Germinal center (tissue), 1 donor: ENCODE measurements at regions not wholly inside any gene's neighbourhood (a gene's known extent, or its start where the extent isn't known, plus 50 kb on each side); places are given as distances from the start of the nearest gene placed in this dataset.
"Not testable (repeated sequence)": the region's sequence is repeated elsewhere in the genome, so short reads cannot be mapped to it uniquely, and the experiment has no call there.

Experiments
- DNase-seq: peaks from one replicate; pipeline ENCODE4 v3.0.0; 2012; ENCODE audit warnings: mixed read lengths, low spot score

DNA sequence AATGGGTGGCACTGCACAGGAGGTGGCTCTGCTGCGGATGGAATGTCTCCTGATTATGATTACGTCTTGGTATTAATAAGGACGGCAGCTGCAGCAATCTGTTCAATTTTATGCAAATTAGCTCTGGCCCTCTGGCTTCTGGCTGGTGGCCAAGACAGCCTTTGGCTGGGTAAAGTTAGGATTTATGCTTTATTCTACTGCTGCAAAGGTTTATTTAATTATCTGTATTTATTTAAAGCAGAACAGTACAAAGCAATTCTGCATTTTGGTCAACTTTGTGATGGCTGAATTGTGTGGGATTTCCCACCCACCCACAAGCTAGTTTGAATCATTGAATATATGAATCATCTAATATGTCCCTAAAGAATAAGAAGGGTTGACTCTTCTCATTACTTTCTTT is 745.6 kb upstream of the FAM241A start:
- DNase-seq = no peak

DNA sequence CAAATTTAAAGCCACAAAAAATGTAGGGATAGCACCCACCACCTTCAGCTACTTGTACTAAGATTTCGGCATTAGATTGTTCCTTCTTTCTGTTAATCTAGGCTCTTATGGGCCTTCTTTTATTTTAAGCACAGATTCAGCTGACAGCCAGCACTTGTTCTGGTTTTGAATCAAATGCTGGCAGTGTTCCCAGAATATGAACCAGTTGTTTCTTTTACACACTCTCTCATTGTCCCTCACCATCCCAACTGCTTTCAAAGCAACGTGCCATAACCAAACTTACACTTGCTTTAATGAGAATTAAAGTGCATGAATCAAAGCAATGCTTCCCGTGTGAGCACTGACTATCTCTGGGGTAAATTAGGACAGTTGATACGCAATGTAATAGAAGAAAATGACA is 744.5 kb upstream of the FAM241A start:
- DNase-seq = no peak

DNA sequence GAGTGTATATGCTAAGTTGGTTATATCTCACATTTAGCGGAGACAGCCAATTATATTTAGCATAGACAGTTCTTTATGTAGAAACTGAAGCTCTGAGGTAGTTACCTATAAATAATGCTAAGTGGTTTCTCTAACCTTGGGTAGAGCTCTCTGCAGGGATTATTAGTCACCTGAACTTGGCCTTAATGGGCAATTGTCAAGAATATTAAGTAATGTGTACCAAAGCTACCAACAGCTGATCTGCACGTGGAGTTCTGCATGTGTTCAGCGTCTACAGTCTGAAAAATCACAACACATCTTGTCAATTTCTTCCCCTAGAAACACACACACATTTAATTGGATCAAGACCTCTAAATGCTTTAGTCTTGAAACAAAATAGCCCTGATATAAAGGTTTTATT is 740.6 kb upstream of the FAM241A start:
- no peak for DNase-seq

DNA sequence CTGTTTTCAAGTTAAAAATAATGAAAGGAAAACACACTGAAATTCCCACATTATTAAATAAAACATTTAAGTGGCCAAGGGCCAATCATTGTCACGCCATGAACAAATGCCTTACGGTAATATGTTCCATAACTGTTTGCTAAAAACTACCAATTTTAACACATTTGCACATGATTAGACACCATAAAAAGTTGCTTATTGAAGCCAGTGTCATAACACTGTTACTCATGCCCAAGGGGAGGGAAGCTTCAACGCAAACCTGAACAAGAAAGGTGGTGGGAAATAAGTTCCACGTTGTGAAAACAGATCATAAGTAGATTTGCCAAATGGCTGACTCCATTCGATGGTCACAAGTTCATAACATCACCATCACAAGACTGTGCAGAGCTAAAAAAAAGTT is 739.3 kb upstream of the FAM241A start:
- DNase-seq = no peak

GRCh38 chr4:111410571-111410970 is 734.7 kb upstream of the FAM241A start:
- DNase-seq = no peak

DNA sequence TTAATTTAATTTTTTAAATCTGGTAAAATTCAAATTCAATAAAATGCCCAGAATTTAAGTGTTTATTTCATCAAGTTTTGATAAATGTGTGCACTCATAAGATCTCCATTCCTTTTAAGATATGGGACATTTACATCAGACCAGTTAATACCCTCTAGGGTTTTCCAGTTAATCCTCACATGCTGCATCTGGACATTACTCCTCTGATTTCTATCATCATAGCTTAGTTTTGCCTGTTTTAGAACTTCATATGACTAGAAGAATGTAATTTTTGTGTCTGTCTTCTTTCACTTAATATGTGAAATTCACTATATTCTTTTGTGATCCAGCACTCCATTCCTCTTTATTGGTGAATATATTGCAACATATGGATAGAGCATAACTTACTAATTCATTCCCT is 727.7 kb upstream of the FAM241A start:
- no peak for DNase-seq

DNA sequence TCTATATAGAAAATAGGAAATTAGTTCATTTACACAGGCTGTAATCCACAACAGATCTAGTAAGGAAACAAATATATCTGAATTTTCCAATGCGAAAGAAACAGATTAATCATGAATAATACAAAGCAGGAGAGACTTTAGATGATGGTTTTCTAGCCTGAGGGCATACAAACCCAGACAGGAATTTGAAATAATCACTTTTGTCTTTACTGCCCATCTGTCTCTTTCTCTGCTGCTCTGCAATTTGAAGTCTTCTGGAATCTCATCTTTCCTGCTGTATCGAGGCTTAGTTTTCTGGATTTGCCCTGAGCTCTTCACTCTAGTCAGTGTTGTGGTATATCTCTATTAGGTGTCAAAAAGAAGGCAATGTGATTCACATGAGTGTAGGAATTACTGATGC is 711.8 kb upstream of the FAM241A start:
- DNase-seq = no peak

GRCh38 chr4:111434586-111434985 is 710.7 kb upstream of the FAM241A start:
- no peak for DNase-seq

DNA sequence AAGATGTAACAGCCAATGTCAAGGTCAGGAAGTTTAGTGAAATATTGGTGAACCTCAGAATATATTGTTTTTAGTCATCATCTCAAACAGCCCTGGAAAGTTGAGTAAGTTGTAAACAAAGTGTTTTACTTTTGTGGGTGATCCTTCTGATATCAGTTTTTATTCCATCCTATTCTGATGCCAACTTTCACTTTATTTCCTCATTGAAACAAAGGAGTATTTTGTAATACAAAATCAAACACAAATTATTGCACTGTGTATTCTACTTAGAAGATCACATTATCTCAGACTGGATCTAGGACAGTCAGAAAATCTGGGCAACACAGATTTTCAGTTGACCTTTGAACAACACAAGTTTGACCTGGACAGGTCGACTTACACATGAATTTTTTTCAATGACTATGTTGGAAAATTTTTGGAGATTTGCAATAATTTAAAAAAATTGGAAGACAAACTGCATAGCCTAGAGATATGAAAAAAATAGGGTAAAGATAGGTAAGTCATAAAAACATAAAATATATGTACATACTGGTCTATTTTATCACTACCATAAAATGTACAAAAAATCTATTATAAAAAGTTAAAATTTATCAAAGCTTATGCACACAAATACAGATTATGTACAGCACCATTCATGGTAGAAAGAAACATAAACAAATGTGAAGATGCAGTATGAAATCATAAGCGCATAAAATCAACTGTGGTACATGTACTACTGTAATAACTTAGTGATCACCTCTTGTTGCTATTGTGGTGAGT is 709.1 kb upstream of the FAM241A start:
- DNase-seq = no peak

DNA sequence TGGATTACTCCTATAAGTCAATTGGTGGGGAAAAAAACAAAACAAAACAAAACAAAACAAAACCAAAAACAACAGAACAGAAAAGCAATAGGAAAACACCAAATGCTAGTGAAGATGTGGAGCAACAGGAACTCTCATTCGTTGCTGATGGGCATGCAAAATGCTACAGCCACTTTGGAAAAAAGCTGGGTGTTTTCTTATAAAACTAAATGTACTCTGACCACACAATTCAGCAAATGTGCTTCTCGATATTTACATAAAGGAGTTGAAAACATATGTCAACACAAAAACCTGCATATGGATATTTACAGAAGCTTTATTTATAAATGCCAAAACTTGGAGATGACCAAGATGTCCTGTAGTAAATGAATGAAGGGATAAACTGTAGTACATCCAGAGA is 703.6 kb upstream of the FAM241A start:
- DNase-seq = no peak

- DNase-seq = not testable (repeated sequence)
These were observed 700.4 kb upstream of the FAM241A start for GRCh38 chr4:111444836-111445235.

DNA sequence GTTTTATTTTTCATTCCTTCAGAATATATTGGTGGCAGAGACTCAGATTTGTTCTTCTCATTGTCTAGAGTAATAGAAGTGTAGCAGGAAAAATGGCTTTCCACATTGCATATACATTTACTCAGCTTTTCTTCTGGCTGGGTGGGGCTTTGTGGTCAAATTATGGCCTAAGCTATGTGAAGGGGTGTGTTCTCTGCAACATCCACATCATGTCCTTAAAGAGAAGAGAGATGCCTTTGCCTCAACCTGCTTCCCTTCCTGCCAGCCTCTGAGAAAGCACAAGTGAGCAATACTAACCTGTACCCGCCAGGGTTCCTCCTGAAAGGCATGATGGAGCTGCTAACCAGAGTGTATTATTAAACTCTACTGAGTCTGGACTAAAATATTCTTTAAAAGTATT is 695.6 kb upstream of the FAM241A start:
- no peak for DNase-seq

- no peak for DNase-seq
These were observed 694.4 kb upstream of the FAM241A start for GRCh38 chr4:111450867-111451266.

DNA sequence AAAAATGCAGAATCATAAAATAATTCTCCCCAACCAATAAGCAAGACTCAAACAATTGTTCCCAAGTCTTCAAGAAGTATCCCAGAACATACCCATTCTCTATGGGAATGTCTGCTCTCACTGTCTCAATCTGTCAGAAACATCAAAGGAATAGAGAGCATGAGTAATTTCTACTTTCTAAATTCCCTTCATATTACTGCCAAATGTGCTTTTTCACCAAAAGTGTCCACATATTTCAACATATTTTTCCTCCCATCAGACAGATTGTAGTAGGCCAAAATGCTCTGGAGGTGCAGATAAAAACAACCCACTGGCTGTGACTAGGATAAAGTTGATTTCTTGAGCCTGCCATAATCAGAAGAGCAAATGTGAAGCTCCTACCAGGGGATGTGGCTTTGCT is 692.0 kb upstream of the FAM241A start:
- no peak for DNase-seq

- no peak for DNase-seq
These were observed 690.3 kb upstream of the FAM241A start for GRCh38 chr4:111454961-111455360.

DNA sequence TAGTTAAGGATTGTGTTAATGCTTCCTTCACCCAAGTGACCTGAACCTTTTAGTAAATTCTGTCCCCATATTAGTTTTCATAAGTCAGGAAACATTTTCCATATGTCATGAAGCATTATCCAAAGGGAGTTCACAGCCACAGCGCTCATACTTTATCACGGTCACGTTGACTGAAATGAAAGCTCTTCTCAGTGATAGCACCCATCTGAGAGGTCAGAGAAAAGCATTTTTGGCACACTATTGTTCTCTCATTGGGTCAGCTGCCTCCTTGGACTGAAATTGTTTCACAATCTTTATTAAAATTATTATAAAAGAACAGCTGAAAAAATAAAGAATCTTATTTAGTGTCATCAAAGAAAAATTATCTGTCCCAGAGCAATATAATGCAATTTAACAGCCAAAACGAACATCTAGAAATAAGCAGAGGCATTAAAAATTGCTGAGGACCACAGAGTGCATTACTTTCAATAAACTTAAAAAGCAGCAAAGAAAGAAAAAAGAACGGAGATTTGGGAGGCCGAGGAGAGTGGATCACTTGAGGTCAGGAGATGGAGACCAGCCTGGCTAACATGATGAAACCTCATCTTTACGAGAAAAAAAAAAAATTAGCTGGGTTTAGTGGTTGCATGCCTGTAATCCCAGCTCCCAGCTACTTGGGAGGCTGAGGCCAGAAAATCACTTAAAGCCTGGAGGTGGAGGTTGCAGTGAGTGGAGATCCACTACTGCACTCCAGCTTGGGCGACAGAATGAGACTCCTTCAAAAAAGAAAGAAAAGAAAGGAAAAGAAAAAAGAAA is 680.8 kb upstream of the FAM241A start:
- DNase-seq = no peak

GRCh38 chr4:111466811-111467604 is 678.2 kb upstream of the FAM241A start:
- DNase-seq = no peak

DNA sequence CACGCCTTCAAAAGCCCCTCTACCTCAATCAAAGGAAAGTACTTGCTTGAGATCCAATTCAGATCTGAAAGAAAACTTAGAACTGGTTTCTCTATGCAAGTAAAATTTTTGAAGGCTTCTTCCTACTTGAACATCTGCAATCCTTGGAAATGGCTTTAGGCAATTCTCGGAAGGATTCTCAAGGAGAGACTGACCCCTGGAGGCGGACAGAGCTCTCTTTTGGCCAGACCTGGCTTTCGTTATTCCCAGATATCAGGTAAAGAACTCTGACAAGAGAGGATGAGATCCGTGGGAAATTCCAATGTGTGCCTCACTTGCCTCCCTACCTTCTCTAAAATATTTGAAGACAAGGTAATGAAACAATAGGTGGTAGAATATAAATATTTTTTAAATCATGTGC is 670.3 kb upstream of the FAM241A start:
- DNase-seq = no peak

- DNase-seq = no peak
These were observed 669.6 kb upstream of the FAM241A start for GRCh38 chr4:111475666-111476065.

DNA sequence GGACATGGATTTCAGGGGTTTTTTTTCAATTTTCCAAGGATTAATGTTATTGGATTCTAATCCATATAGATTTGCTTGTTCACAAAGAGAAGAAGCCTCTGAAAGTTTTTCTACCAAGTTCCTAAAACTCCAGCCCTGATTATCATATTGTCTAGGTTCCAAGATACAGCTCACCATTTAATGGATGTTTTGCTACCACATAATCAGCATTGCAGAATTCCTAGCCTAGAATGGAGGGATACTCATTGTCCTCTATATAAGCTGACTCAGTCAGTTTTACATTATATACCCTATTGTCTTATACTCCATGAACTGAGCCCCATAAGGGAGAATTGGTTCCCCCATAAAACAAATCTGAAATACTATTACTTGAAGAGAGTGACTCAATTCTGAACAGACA is 664.7 kb upstream of the FAM241A start:
- DNase-seq = no peak

DNA sequence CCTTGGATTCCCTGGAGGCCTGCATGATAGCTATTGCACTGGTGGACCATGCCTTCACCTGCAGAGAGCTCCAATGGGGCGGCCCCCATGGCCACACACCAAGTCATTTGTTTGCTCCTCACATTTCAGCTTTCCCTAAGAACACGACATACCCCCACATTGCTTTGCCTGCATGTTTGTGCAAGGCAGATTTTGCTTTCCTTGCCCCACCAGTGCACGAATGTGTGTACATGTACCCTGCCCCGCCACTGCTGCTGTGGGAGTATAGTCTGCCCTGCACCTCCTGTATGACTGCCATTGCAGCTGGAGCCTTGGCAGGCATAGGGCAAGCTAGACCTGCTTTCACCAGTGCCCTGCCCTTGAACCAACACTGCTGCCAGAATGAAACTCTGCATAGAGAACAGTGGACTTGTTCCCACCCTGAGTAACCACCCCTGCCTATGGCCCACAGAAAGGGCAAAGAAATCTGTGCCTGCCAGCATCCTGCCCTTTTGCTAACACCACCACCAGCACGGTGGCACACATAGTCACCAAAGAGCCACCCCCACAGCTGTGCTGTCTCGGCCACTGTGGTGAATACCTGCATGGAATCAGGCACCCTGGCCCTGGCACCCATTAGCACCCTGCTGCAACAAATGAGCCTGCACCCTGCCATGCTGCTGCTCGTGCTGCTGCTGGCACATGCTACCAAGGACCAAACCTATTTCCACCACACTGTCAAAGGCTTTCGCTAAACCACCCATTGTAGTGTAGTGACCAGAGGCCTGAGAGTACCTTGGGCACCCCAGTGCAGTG is 661.7 kb upstream of the FAM241A start:
- DNase-seq = no peak

DNA sequence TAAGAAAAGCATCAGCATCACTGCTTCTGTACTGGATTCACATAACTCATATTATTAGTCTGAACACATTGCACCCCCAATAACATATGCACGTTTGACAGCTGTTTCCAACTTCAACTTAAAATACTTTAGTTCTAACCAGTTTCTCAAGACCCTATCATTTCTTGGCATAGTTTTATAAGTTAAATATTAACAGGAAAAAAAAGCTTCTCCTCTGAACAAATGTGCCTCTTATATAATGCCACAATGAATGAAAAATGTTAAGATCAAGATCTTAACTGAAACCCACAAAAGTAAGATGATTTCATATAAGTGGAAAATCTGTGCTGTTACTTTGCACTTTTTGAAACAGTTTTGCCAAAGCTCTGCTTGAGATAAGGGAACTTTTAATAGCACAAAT is 652.8 kb upstream of the FAM241A start:
- DNase-seq = no peak
